ENCODE measurements at regions not wholly inside any gene's neighbourhood (a gene's known extent, or its start where the extent isn't known, plus 50 kb on each side); places are given as distances from the start of the nearest gene placed in this dataset.

- TF ChIP-seq CHD7 (IDR thresholded peaks at IDR 0.05; ENCODE audit: insufficient replicate concordance, low read length) (no peak), YY1 (IDR thresholded peaks at IDR 0.05; ENCODE audit: low read depth, low read length) (no peak), TAF7 (optimal IDR thresholded peaks at IDR 0.05; ENCODE audit: borderline replicate concordance, low read depth, low read length) (no peak), SP2 (IDR thresholded peaks at IDR 0.05; ENCODE audit: low read length) (no peak), CEBPB (IDR thresholded peaks at IDR 0.05; ENCODE audit: low read depth, low read length) (no peak), POLR2A (IDR thresholded peaks at IDR 0.05; ENCODE audit: control extremely low read depth in 1 of 2, low read depth in 2 of 2, low read length in 2 of 2) (no peak), NRF1 (IDR thresholded peaks at IDR 0.05; ENCODE audit: low read depth, low read length) (no peak), TCF12 (IDR thresholded peaks at IDR 0.05; ENCODE audit: low read depth, low read length) (no peak), RNF2 (IDR thresholded peaks at IDR 0.05; ENCODE audit: borderline replicate concordance, low read depth, low read length, missing control alignments, poor library complexity, severe bottlenecking) (no peak)
Measured at GRCh38 chr15:96181217-96181616, 149.3 kb upstream of the NR2F2 start (continued).

Data from H1 (cell line).